LNCAP (cell line): ENCODE measurements at regions not wholly inside any gene's neighbourhood (a gene's known extent, or its start where the extent isn't known, plus 50 kb on each side); places are given as distances from the start of the nearest gene placed in this dataset.

Experiments
- CTCF ChIP-seq: fragments of 450-650 bp; IDR thresholded peaks from 2 replicates; pipeline ENCODE4 v1.5.1; 2017; ENCODE audit warnings: mild to moderate bottlenecking

GRCh38 chr3:64306745-64307144, 81.5 kb upstream of the PRICKLE2 start:
- no peak for TF ChIP-seq CTCF

- TF ChIP-seq CTCF = no peak
These were observed 80.5 kb upstream of the PRICKLE2 start for GRCh38 chr3:64305731-64306130.

GRCh38 chr3:64304828-64305410, 79.7 kb upstream of the PRICKLE2 start:
- TF ChIP-seq CTCF = no peak

- no peak for TF ChIP-seq CTCF
These were observed 78.6 kb upstream of the PRICKLE2 start for GRCh38 chr3:64303881-64304280.

GRCh38 chr3:64303401-64303800, 78.1 kb upstream of the PRICKLE2 start:
- no peak for TF ChIP-seq CTCF

- no peak for TF ChIP-seq CTCF
These were observed 76.2 kb upstream of the PRICKLE2 start for GRCh38 chr3:64301476-64301875.

- TF ChIP-seq CTCF = no peak
These were observed 75.6 kb upstream of the PRICKLE2 start for GRCh38 chr3:64300790-64301423.

- TF ChIP-seq CTCF = no peak
These were observed 73.9 kb upstream of the PRICKLE2 start for GRCh38 chr3:64299206-64299605.
